ENCODE measurements at regions not wholly inside any gene's neighbourhood (a gene's known extent, or its start where the extent isn't known, plus 50 kb on each side); places are given as distances from the start of the nearest gene placed in this dataset.

- H3K4me1 ChIP-seq, result peaks cover 32% of the 10 kb centered on the region
- Mint-ChIP-seq H3K4me3 (ENCODE audit: unreplicated experiment) (no peak overlapping the region), H3K27me3 (ENCODE audit: insufficient read depth, unreplicated experiment) (peaks cover 7% of the 10 kb centered on the region), H3K27ac (ENCODE audit: unreplicated experiment) (no peak overlapping the region), H3K36me3 (ENCODE audit: insufficient read depth, unreplicated experiment) (no peaks in the 10 kb centered on the region), H3K4me1 (ENCODE audit: low read depth, unreplicated experiment) (peaks cover 13% of the 10 kb centered on the region), H3K9me3 (ENCODE audit: unreplicated experiment) (peaks cover 8% of the 10 kb centered on the region)
- intact Hi-C loops (cut with micrococcal nuclease; ENCODE audit: unreplicated experiment), result no loop called here
- H3K4me3 ChIP-seq (ENCODE audit: low read depth, low read length), result no peak overlapping the region
- no peaks in the 10 kb centered on the region for H3K9me3 ChIP-seq
- TF ChIP-seq, protein P1, sequence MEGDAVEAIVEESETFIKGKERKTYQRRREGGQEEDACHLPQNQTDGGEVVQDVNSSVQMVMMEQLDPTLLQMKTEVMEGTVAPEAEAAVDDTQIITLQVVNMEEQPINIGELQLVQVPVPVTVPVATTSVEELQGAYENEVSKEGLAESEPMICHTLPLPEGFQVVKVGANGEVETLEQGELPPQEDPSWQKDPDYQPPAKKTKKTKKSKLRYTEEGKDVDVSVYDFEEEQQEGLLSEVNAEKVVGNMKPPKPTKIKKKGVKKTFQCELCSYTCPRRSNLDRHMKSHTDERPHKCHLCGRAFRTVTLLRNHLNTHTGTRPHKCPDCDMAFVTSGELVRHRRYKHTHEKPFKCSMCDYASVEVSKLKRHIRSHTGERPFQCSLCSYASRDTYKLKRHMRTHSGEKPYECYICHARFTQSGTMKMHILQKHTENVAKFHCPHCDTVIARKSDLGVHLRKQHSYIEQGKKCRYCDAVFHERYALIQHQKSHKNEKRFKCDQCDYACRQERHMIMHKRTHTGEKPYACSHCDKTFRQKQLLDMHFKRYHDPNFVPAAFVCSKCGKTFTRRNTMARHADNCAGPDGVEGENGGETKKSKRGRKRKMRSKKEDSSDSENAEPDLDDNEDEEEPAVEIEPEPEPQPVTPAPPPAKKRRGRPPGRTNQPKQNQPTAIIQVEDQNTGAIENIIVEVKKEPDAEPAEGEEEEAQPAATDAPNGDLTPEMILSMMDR (IDR thresholded peaks at IDR 0.05; ENCODE audit: insufficient read depth in 1 of 2, low read depth in 1 of 2, low read length in 1 of 2, severe bottlenecking in 1 of 2, unreplicated experiment in 1 of 2), result no peak
- H3K36me3 ChIP-seq (ENCODE audit: control insufficient read depth, insufficient read depth, low read length), result no peaks in the 10 kb centered on the region
- no TSS peak for BruUV-seq (replicated peaks)
- H3K27me3 ChIP-seq (replicated peaks; ENCODE audit: control insufficient read depth, insufficient read depth, low read length), result no peaks in the 10 kb centered on the region
- CTCF ChIA-PET, result no interaction called here
- POLR2A ChIA-PET, result no interaction called here
- DNase-seq, result no peak
Observed at GRCh38 chr11:59291228-59291627, 67.5 kb upstream of the OR5AN1 start.

- H3K36me3 Mint-ChIP-seq (ENCODE audit: insufficient read depth, unreplicated experiment), result no peaks in the 10 kb centered on the region
- no peaks in the 10 kb centered on the region for H3K9me3 ChIP-seq
- CTCF ChIA-PET, result no interaction called here
- POLR2A ChIA-PET, result no interaction called here
- peaks cover 7% of the 10 kb centered on the region for H3K27me3 Mint-ChIP-seq (ENCODE audit: insufficient read depth, unreplicated experiment)
- H3K9me3 Mint-ChIP-seq (ENCODE audit: unreplicated experiment), result no peaks in the 10 kb centered on the region
- intact Hi-C loops (cut with micrococcal nuclease; ENCODE audit: unreplicated experiment), result no loop called here
- BruUV-seq (replicated peaks), result no TSS peak
- H3K4me3 Mint-ChIP-seq (ENCODE audit: unreplicated experiment), result no peak overlapping the region
- no peak overlapping the region for H3K4me3 ChIP-seq (ENCODE audit: low read depth, low read length)
- no peaks in the 10 kb centered on the region for H3K36me3 ChIP-seq (ENCODE audit: control insufficient read depth, insufficient read depth, low read length)
- TF ChIP-seq, protein P1 (IDR thresholded peaks at IDR 0.05; ENCODE audit: insufficient read depth in 1 of 2, low read depth in 1 of 2, low read length in 1 of 2, severe bottlenecking in 1 of 2, unreplicated experiment in 1 of 2), result no peak
- H3K27ac Mint-ChIP-seq (ENCODE audit: unreplicated experiment), result no peak overlapping the region
- no peaks in the 10 kb centered on the region for H3K4me1 Mint-ChIP-seq (ENCODE audit: low read depth, unreplicated experiment)
- DNase-seq, result no peak
- no peaks in the 10 kb centered on the region for H3K27me3 ChIP-seq (replicated peaks; ENCODE audit: control insufficient read depth, insufficient read depth, low read length)
- peaks cover 19% of the 10 kb centered on the region for H3K4me1 ChIP-seq
Observed at GRCh38 chr11:59289356-59290181, 69.1 kb upstream of the OR5AN1 start.

- H3K4me3 Mint-ChIP-seq (ENCODE audit: unreplicated experiment), result no peak overlapping the region
- H3K9me3 ChIP-seq, result no peaks in the 10 kb centered on the region
- TF ChIP-seq, protein P1 (IDR thresholded peaks at IDR 0.05; ENCODE audit: insufficient read depth in 1 of 2, low read depth in 1 of 2, low read length in 1 of 2, severe bottlenecking in 1 of 2, unreplicated experiment in 1 of 2), result no peak
- CTCF ChIA-PET, result no interaction called here
- no TSS peak for BruUV-seq (replicated peaks)
- no peaks in the 10 kb centered on the region for H3K27me3 ChIP-seq (replicated peaks; ENCODE audit: control insufficient read depth, insufficient read depth, low read length)
- intact Hi-C loops (cut with micrococcal nuclease; ENCODE audit: unreplicated experiment), result no loop called here
- no peaks in the 10 kb centered on the region for H3K36me3 ChIP-seq (ENCODE audit: control insufficient read depth, insufficient read depth, low read length)
- H3K4me1 Mint-ChIP-seq (ENCODE audit: low read depth, unreplicated experiment), result no peaks in the 10 kb centered on the region
- no peaks in the 10 kb centered on the region for H3K36me3 Mint-ChIP-seq (ENCODE audit: insufficient read depth, unreplicated experiment)
- POLR2A ChIA-PET, result no interaction called here
- no peak overlapping the region for H3K4me3 ChIP-seq (ENCODE audit: low read depth, low read length)
- peaks cover 7% of the 10 kb centered on the region for H3K27me3 Mint-ChIP-seq (ENCODE audit: insufficient read depth, unreplicated experiment)
- DNase-seq, result no peak
- H3K4me1 ChIP-seq, result no peaks in the 10 kb centered on the region
- peaks cover 9% of the 10 kb centered on the region for H3K9me3 Mint-ChIP-seq (ENCODE audit: unreplicated experiment)
- H3K27ac Mint-ChIP-seq (ENCODE audit: unreplicated experiment), result no peak overlapping the region
Observed at GRCh38 chr11:59285716-59286260, 72.9 kb upstream of the OR5AN1 start.

All from Caco-2 (cell line).